GM18909 (cell line): ENCODE measurements at regions not wholly inside any gene's neighbourhood (a gene's known extent, or its start where the extent isn't known, plus 50 kb on each side); places are given as distances from the start of the nearest gene placed in this dataset.
A peak's percentile ranks its signal among the peaks of the same experiment; 100 is the strongest.
"Not testable (repeated sequence)": the region's sequence is repeated elsewhere in the genome, so short reads cannot be mapped to it uniquely, and the experiment has no call there.

Source experiments
- ATAC-seq: cut with Tn5 transposase; IDR thresholded peaks from one replicate; pipeline ENCODE4 v1.9.1; 2021; ENCODE audit warnings: mild to moderate bottlenecking; ENCODE audit not compliant: unreplicated experiment, poor library complexity

DNA sequence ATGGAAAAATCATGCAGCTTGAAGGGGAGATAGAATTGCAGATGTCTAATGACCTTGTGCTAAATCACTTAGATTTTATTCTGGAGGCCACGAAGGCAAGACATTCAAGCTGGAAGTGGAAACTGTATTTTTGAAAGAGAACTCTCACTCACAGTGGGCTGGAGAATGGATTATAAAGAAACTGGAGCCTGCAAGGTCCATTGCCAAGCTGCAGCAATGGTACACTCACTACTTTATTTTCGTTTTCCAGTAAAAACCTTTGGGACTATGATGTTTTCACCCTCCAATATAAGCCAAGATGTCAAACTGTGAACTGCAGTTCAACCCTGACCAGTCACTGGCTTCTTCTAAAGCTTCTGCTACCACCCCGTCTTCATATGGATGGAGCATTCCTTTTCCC, 62.0 kb downstream of the SKIDA1 start:
- ATAC-seq: no peak

GRCh38 chr10:21458126-21458871, 67.2 kb downstream of the SKIDA1 start:
- ATAC-seq: no peak

- no peak for ATAC-seq
Observed at GRCh38 chr10:21456160-21456559, 69.3 kb downstream of the SKIDA1 start.

DNA sequence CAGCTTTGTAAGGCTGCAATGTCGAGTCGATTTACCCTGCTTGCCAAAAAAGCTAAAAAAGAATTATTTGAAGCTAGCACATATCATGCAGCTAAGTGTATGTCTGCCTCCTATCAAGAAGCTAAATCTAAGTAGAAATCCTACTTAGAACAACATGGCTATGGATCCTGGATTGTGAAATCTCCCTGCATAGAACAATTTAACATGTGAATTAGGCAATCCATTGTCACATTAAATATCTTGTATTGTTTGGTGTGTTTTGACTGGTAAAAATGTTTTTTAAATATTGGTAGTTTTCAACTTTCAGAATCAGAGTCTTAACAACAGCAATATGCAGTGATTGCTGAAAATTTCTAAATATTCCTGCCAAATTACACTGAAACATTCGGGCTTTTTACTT, 73.3 kb downstream of the SKIDA1 start:
- ATAC-seq: no peak

DNA sequence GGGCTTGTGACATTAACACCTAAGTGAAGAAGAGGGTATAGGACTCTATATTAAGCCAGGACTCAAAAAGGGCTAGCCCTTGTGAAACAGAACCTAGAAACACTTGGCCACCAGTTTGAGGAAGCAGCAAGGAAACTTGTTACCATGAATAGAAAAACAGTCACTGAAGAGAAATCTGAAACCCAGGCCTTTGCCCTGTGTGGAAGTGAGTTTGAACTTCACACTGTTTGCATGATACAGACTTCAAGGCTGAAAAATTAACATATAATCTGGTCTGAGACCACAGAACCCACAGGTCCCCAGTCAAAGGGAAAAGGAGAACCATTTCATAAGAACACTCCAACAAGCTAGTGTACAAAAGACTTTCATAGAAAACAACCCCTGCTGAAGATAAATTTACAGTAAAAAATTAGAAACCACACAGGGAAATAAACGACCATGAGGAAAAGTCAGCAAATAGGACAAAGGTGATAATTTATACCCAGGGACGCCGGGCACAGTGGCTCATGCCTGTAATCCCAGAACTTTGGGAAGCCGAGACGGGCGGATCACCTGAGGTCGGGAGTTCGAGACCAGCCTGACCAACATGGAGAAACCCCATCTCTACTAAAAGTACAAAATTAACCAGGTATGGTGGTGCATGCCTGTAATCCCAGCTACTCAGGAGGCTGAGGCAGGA, 76.1 kb downstream of the SKIDA1 start:
- peak; percentile 91 for ATAC-seq

GRCh38 chr10:21445163-21445562, 80.3 kb downstream of the SKIDA1 start:
- no peak for ATAC-seq

- no peak for ATAC-seq
Observed at GRCh38 chr10:21441625-21442024, 83.9 kb downstream of the SKIDA1 start.

- not testable (repeated sequence) for ATAC-seq
Observed at GRCh38 chr10:21438914-21439313, 86.6 kb downstream of the SKIDA1 start.

GRCh38 chr10:21437770-21438382, 87.6 kb downstream of the SKIDA1 start:
- ATAC-seq: no peak

GRCh38 chr10:21432266-21432665, 93.2 kb downstream of the SKIDA1 start:
- no peak for ATAC-seq

- ATAC-seq: no peak
Observed at GRCh38 chr10:21431799-21432198, 93.7 kb downstream of the SKIDA1 start.

GRCh38 chr10:21427804-21428481, 97.5 kb downstream of the SKIDA1 start:
- no peak for ATAC-seq

DNA sequence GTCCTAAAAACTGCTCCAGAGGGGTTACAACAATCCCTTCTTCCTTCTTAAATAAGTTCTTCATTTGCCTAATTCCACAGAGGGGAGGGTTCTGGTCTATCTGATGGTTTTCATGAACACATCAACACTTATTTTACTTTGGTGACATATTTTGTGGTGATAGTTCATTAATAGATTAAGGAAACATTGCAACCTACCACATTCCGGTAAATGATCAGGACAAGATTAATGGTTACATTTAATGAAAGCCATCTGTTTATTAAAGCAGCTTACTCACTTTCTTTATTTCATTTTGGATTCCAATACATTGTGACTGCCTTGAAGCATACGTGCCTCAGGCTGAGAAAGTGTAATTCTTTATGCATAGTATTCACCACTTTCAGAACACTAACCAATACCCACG, 101.0 kb downstream of the SKIDA1 start:
- no peak for ATAC-seq

DNA sequence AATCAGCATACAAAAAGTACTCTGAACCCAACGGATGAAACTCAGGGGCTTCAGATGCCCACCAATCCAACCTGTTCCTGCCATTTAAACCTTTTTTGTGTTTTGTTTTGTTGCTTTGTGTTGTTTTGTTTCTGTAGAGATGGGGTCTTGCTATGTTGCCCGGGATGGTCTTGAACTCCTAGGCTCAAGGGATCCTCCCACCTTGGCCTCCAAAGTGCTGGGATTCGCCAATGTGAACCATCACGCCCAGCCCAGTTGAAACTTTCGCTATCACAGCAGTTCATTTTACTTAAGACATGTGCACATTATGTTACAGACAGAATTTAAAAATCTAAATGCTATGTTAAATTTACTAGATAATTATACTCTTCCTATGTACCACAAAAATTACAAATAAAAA, 101.6 kb downstream of the SKIDA1 start:
- no peak for ATAC-seq

DNA sequence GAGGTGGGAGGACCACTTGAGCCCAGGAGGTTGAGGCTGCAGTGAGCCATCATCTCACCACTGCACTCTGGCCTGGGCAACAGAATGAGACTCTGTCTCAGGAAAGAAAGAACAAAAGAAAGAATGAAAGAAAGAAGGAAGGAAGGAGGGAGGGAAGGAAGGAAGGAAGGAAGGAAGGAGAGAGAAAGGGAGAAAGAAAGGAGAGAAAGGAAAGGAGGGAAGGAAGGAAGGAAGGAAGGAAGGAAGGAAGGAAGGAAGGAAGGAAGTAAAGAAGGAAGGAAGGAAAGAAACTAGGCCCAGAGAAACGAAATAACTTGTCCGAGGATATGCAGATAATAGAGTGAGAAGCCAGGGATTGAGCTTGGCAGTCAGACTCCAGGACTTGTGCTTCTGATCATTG, 102.1 kb downstream of the SKIDA1 start:
- ATAC-seq: no peak

DNA sequence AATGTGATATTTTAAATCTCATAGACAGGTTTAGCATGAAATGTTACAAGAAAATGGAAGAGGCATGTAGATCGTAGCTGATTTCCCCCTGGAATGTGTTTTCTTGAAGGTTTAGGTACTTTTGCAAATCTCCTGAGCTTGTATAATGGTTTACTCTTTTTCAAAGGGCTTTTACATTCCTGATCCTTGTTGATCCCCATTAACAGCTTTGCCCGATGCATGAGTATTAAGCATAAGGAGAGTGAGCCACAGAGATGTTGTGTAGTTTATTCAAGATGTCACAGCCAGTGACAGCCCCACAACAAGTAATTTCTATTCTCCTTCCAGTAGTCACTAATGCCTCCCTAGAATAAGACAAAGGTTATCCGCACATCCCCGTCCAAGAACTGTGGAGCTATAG, 103.7 kb downstream of the SKIDA1 start:
- no peak for ATAC-seq

- no peak for ATAC-seq
Observed at GRCh38 chr10:21421016-21421415, 104.5 kb downstream of the SKIDA1 start.

- ATAC-seq: not testable (repeated sequence)
Observed at GRCh38 chr10:21418981-21419576, 106.4 kb downstream of the SKIDA1 start.

- ATAC-seq: no peak
Observed at GRCh38 chr10:21417172-21417712, 108.2 kb downstream of the SKIDA1 start.

DNA sequence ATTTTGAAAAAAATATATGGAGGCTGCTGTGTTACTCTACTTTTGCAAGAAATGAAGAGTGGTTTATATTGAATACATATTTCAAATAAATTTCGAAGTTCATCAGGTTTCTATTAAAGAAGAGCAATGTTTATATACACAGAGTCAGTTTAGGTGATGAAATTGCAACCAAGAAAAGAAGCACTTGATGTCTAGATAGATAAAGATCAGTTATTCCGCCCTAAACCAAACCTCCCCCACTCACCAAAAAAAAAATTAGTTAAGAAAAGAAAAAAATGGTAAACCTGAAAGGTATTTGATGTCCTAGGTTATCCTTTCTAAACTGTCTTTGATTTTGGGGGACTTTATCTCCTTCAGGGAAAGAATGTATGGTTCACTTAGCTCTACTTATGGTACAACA, 111.8 kb downstream of the SKIDA1 start:
- no peak for ATAC-seq
